Esophagus squamous epithelium (tissue), 5 donors: ENCODE measurements at regions not wholly inside any gene's neighbourhood (a gene's known extent, or its start where the extent isn't known, plus 50 kb on each side); places are given as distances from the start of the nearest gene placed in this dataset.

ENCODE experiments used
- DNase-seq: peaks from one replicate; lab custom pipeline; 2025; lab: John Stamatoyannopoulos, UW
- H3K27ac ChIP-seq, 4 donors: fragments of 200-600 bp; sonication (generic); one replicate each; pipeline ENCODE4 v1.5.1; 2016 to 2019; ENCODE audit warnings: mild to moderate bottlenecking in 1 of 4
- H3K27me3 ChIP-seq, 4 donors: fragments of 200-600 bp; sonication (generic); 1 replicate in 3 of 4; 2 replicates in 1 of 4; pipeline versions ENCODE4 v1.5.1 to v1.6.0; 2017 to 2021; ENCODE audit warnings: antibody characterized with exemption in 1 of 4
- H3K36me3 ChIP-seq, 3 donors: fragments of 200-600 bp; sonication (generic); one replicate each; pipeline ENCODE4 v1.5.1; 2016 to 2019
- H3K4me1 ChIP-seq, 3 donors: fragments of 200-600 bp; sonication (generic); one replicate each; pipeline ENCODE4 v1.5.1; 2017 to 2019
- H3K4me3 ChIP-seq, 4 donors: fragments of 200-600 bp; sonication (generic); 1 replicate in 3 of 4; 2 replicates in 1 of 4; pipeline ENCODE4 v1.5.1; 2016 to 2019; ENCODE audit warnings: mild to moderate bottlenecking in 2 of 4, moderate library complexity in 1 of 4
- H3K9me3 ChIP-seq, 3 donors: fragments of 200-600 bp; sonication (generic); one replicate each; pipeline ENCODE4 v1.5.1; 2016 to 2019
- POLR2A ChIP-seq, 4 donors: fragments of 450-650 bp; IDR thresholded peaks; one replicate each; pipeline ENCODE4 v1.6.1; 2017; ENCODE audit warnings: antibody characterized with exemption in 4 of 4, mild to moderate bottlenecking in 4 of 4, moderate library complexity in 3 of 4
- WGBS, 2 donors: methylation state at CpG; one replicate each; pipeline ENCODE4 v1.1.5; 2018; 5-methylcytosine and 5-hydroxymethylcytosine counted together
- intact Hi-C: fragments of 100-400 bp; cut with DNase I; formaldehyde crosslinking; loops from one replicate; pipeline ENCODE4 v1.15.0; 2022
- TF ChIP-seq, protein P1 (sequence below), 6 experiments: fragments of 450-650 bp in 4 of 6; fragments of 200-600 bp in 2 of 6; sonication (generic) in 2 of 6; IDR thresholded peaks; one replicate each; pipeline ENCODE4 v1.5.1; 2016 to 2019; ENCODE audit warnings: antibody characterized with exemption in 6 of 6, mild to moderate bottlenecking in 4 of 6, moderate library complexity in 4 of 6
- donor health status: DM: yes; HTN: yes; CAD: no.

DNA sequence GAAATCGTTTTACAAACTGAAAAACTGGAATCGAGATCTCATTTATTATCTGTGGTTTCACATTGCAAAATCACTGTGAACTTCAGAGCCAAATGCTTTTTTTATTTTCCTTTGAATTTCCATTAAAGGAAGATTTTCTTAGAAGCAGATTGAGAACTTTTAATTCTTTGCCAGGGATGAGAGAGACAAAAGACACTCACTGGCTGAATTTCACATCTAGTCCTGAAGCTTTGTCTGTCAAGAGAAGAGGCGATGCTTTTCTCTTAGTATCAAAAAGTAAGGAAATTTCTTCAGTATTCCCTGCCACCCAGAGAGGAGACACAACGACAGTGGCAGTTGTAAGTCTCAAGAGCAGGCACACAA, 141.8 kb downstream of the TMEM200A start:
- peaks cover 0 to 16% (median 0%) of the 10 kb centered on the region in 3 donors for H3K4me1 ChIP-seq
- no peaks in the 10 kb centered on the region for H3K36me3 ChIP-seq
- no peak for DNase-seq
- no peaks in the 10 kb centered on the region for H3K27me3 ChIP-seq
- no peaks in the 10 kb centered on the region for H3K9me3 ChIP-seq
- no peak for TF ChIP-seq POLR2A (IDR thresholded peaks at IDR 0.05)
- TF ChIP-seq, protein P1, sequence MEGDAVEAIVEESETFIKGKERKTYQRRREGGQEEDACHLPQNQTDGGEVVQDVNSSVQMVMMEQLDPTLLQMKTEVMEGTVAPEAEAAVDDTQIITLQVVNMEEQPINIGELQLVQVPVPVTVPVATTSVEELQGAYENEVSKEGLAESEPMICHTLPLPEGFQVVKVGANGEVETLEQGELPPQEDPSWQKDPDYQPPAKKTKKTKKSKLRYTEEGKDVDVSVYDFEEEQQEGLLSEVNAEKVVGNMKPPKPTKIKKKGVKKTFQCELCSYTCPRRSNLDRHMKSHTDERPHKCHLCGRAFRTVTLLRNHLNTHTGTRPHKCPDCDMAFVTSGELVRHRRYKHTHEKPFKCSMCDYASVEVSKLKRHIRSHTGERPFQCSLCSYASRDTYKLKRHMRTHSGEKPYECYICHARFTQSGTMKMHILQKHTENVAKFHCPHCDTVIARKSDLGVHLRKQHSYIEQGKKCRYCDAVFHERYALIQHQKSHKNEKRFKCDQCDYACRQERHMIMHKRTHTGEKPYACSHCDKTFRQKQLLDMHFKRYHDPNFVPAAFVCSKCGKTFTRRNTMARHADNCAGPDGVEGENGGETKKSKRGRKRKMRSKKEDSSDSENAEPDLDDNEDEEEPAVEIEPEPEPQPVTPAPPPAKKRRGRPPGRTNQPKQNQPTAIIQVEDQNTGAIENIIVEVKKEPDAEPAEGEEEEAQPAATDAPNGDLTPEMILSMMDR (IDR thresholded peaks at IDR 0.05) = no peak
- intact Hi-C loops = no loop called here
- no peak overlapping the region for H3K4me3 ChIP-seq
- H3K27ac ChIP-seq = peak overlapping the region in 2 of 4 donors; percentile 10 to 18
- WGBS, 2 donors = 25 to 35% methylated on average over 4 of the region's 4 CpGs

DNA sequence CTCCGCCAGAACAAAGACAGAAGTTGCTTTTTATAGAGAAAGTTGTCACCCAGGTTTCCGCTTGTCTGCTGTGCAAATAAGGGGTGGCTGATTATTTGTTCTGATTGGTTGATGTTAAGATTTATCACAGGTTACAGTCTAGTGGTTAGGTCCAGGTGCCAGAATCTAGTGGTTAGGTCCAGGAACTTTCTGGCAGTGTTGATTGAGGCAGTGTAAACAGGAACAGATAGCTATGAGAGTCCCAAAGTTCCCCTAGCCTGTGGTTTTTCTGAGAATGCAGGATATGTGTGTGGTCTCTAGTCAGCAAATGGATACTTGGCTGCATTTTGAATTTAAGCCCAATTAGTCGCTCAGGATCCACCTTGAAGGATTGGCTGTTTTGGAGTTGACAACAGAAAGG, 148.0 kb downstream of the TMEM200A start:
- H3K4me1 ChIP-seq = peaks cover 0 to 13% (median 0%) of the 10 kb centered on the region in 3 donors
- H3K9me3 ChIP-seq = no peaks in the 10 kb centered on the region
- no peak overlapping the region for H3K4me3 ChIP-seq
- 28 to 38% methylated on average over 3 of the region's 3 CpGs for WGBS, 2 donors
- no peaks in the 10 kb centered on the region for H3K36me3 ChIP-seq
- no peak overlapping the region for H3K27ac ChIP-seq
- no peak for DNase-seq
- no peak for TF ChIP-seq POLR2A (IDR thresholded peaks at IDR 0.05)
- TF ChIP-seq, protein P1 (IDR thresholded peaks at IDR 0.05) = no peak
- intact Hi-C loops = no loop called here
- no peaks in the 10 kb centered on the region for H3K27me3 ChIP-seq

DNA sequence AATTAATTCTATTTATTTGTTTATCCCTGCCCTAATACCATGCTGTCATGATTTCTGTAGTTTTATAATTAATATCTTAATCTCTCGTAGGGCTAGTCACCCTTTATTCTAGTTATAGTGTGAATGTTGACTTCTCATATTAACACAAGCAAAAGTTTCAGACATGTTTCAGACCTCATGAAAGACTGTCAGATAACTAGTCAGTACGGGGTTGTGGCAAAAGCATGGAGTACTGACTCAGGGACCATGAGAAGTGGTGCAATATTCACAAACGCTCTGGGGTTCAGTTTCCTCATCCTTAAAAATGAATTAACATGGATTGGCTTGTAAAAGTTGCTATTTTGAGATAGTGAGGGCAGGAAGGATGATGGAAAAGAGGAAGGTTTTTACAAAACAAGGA, 148.9 kb downstream of the TMEM200A start:
- Histone ChIP-seq H3K4me1 (peaks cover 0 to 13% (median 0%) of the 10 kb centered on the region in 3 donors), H3K9me3 (no peaks in the 10 kb centered on the region), H3K36me3 (no peaks in the 10 kb centered on the region), H3K27me3 (no peaks in the 10 kb centered on the region), H3K4me3 (no peak overlapping the region), H3K27ac (no peak overlapping the region)
- DNase-seq = no peak
- WGBS, 2 donors = 81 to 82% methylated on average over 3 of the region's 3 CpGs
- TF ChIP-seq, protein P1 (IDR thresholded peaks at IDR 0.05) = no peak
- TF ChIP-seq POLR2A (IDR thresholded peaks at IDR 0.05) = no peak
- intact Hi-C loops = no loop called here

DNA sequence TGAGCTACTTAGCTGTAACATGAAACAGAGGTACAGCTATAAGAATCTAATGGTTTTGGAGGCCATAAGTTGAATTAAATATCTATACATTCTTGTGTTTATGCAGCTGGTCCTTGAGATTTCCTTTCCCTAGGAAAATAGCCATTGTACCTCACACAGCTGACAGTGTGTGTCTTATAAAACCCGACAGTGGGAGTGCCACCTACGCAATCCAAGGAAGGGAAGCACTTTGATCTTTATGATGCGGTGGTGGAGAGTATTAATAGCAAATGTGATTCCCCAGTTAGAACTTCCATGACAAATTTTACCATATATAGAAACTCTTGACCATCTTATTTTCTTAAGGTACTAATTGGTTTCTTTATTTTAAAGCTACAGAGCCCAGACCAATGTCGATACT, 149.5 kb downstream of the TMEM200A start:
- Histone ChIP-seq H3K27me3 (no peaks in the 10 kb centered on the region), H3K27ac (no peak overlapping the region), H3K4me3 (no peak overlapping the region), H3K36me3 (no peaks in the 10 kb centered on the region), H3K9me3 (no peaks in the 10 kb centered on the region), H3K4me1 (peaks cover 0 to 13% (median 0%) of the 10 kb centered on the region in 3 donors)
- TF ChIP-seq, protein P1 (IDR thresholded peaks at IDR 0.05) = no peak
- TF ChIP-seq POLR2A (IDR thresholded peaks at IDR 0.05) = no peak
- intact Hi-C loops = no loop called here
- 82 to 84% methylated on average over 4 of the region's 4 CpGs for WGBS, 2 donors
- no peak for DNase-seq

DNA sequence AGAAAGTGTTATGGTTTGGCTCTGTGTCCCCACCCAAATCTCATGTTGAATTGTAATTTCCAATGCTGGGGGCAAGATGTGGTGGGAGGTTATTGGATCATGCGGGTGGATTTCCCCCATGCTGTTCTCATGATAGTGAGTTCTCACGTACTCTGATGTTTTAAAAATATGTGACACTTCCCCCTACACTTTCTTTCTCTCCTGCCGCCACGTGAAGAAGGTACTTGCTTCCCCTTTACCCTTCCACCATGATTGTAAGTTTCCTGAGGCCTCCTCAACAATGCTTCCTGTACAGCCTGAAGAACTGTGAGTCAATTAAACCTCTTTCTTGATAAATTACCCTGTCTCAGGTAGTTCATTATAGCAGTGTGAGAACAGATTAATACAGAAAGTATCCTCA, 150.8 kb downstream of the TMEM200A start:
- WGBS, 2 donors = 86 to 91% methylated on average over 4 of the region's 4 CpGs
- no peaks in the 10 kb centered on the region for H3K36me3 ChIP-seq
- DNase-seq = no peak
- TF ChIP-seq, protein P1 (IDR thresholded peaks at IDR 0.05) = no peak
- TF ChIP-seq POLR2A (IDR thresholded peaks at IDR 0.05) = no peak
- H3K27ac ChIP-seq = no peak overlapping the region
- no peak overlapping the region for H3K4me3 ChIP-seq
- no peaks in the 10 kb centered on the region for H3K9me3 ChIP-seq
- no peaks in the 10 kb centered on the region for H3K27me3 ChIP-seq
- peaks cover 0 to 13% (median 0%) of the 10 kb centered on the region in 3 donors for H3K4me1 ChIP-seq
- intact Hi-C loops = no loop called here
